ENCODE measurements at regions not wholly inside any gene's neighbourhood (a gene's known extent, or its start where the extent isn't known, plus 50 kb on each side); places are given as distances from the start of the nearest gene placed in this dataset.
A peak's percentile ranks its signal among the peaks of the same experiment; 100 is the strongest.

DNA sequence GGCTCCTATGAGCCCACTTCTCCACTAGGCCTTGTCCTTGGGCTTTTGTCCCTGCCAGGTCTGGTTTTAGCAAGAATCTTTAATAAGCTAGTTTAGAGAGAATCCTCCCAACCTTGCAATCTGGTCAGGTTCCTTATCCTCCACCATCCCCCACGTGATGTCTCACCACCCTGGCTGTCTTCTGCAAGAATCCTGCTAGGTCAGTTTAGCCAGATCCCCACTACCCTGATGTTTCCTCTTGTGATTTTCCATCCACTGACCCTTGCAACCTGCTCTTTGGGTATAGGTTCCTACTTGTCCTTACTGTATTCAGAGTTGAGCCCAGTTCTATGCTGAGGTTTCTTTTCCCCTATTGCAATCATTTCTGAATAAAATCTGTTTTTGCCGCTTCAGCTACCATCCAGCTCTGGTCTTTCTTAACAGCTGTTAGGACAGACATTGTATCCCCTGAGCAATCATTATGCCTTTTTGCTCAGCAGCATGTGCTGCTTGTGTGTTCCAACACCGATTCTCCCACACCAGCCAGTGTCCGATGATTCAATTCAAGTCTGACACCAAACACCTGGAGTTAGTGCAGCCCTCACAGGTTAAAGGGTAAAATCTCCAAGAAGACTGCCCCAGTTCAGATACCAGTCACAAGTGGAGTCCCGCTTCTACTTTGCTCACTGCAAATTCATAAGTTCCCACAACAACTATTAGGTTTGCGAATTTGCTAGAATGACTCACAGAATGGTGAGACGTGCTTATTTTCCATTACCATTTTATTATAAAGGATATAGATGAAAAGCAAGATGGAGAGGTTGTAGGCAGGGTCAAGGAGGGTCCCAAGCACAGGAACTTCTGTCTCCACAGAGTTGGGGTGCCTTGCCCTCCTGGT is 62.2 kb upstream of the ADCY1 start:
- H4K20me1 ChIP-seq (ENCODE audit: control insufficient read depth, insufficient read depth, insufficient read length), result no peaks in the 10 kb centered on the region
- no peaks in the 10 kb centered on the region; the same call in 1 of the 2 replicates for H3K27me3 Mint-ChIP-seq (ENCODE audit: low read depth)
- no peak overlapping the region for H2BK5ac ChIP-seq (ENCODE audit: insufficient read length, low read length)
- H3K79me1 ChIP-seq (ENCODE audit: insufficient read depth, low read depth, low read length, poor library complexity, severe bottlenecking), result no peaks in the 10 kb centered on the region
- H4K91ac ChIP-seq (ENCODE audit: insufficient read length, low read depth, low read length), result no peak overlapping the region
- DNase-seq, result no peak
- H2AK5ac ChIP-seq (ENCODE audit: insufficient read length, low read length), result no peak overlapping the region
- no peak overlapping the region for H3K4ac ChIP-seq (ENCODE audit: low read depth, low read length)
- peaks cover 22 to 23% of the 10 kb centered on the region in 2 experiments for H3K4me1 Mint-ChIP-seq
- H3K14ac ChIP-seq (ENCODE audit: insufficient read depth, low read length), result no peak overlapping the region
- no peak overlapping the region for H4K5ac ChIP-seq (ENCODE audit: insufficient read length, low read depth, low read length)
- no peak overlapping the region for H2BK12ac ChIP-seq (ENCODE audit: insufficient read length, low read depth, low read length)
- no peak overlapping the region for H3K18ac ChIP-seq (ENCODE audit: insufficient read length, low read depth, low read length)
- no peak overlapping the region for H3K4me3 Mint-ChIP-seq
- H3K79me2 ChIP-seq (ENCODE audit: insufficient read depth, low read length), result no peaks in the 10 kb centered on the region
- peaks cover 0 to 6% (median 4%) of the 10 kb centered on the region in 3 experiments; a peak in 5 of 7 replicates for H3K36me3 Mint-ChIP-seq (ENCODE audit: insufficient read depth in 1 of 3, low read depth in 3 of 3)
- no peak overlapping the region for H3K23ac ChIP-seq (ENCODE audit: insufficient read length, low read depth, low read length)
- no CpG with 5 or more reads among the region's 7 CpGs for WGBS (ENCODE audit: extremely low coverage, insufficient read length, low lambda C conversion rate)
- H3K27ac ChIP-seq (ENCODE audit: insufficient read length, low read depth, low read length), result no peak overlapping the region
- H3K27ac Mint-ChIP-seq, result 0 out of 7 replicates have a peak overlapping the region, but pooled peaks of 1 of the 3 experiments have one; percentile 7
- no peaks in the 10 kb centered on the region for H3K27me3 ChIP-seq (ENCODE audit: insufficient read depth, low read length)
- H3K9ac ChIP-seq (ENCODE audit: extremely low read depth, insufficient read length, low read length), result no peak overlapping the region
- H3K23me2 ChIP-seq (ENCODE audit: insufficient read length, low read depth, low read length, poor library complexity, severe bottlenecking), result no peaks in the 10 kb centered on the region
- H3K4me1 ChIP-seq (ENCODE audit: insufficient read depth, low read length), result peaks cover 2% of the 10 kb centered on the region; the same call in 1 of the 2 replicates
- TF ChIP-seq, protein P1, sequence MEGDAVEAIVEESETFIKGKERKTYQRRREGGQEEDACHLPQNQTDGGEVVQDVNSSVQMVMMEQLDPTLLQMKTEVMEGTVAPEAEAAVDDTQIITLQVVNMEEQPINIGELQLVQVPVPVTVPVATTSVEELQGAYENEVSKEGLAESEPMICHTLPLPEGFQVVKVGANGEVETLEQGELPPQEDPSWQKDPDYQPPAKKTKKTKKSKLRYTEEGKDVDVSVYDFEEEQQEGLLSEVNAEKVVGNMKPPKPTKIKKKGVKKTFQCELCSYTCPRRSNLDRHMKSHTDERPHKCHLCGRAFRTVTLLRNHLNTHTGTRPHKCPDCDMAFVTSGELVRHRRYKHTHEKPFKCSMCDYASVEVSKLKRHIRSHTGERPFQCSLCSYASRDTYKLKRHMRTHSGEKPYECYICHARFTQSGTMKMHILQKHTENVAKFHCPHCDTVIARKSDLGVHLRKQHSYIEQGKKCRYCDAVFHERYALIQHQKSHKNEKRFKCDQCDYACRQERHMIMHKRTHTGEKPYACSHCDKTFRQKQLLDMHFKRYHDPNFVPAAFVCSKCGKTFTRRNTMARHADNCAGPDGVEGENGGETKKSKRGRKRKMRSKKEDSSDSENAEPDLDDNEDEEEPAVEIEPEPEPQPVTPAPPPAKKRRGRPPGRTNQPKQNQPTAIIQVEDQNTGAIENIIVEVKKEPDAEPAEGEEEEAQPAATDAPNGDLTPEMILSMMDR (conservative IDR thresholded peaks at IDR 0.05), result no peak
- no peak overlapping the region for H3K56ac ChIP-seq (ENCODE audit: insufficient read length, low read depth, low read length)
- no peak overlapping the region for H2BK120ac ChIP-seq (ENCODE audit: low read depth, low read length, poor library complexity, severe bottlenecking)
- H3K4me2 ChIP-seq (ENCODE audit: insufficient read depth, insufficient read length, low read length), result no peak overlapping the region
- H3T11ph ChIP-seq (ENCODE audit: low read length), result no peak overlapping the region
- H2BK15ac ChIP-seq (ENCODE audit: low read depth, low read length), result no peak overlapping the region
- H2AFZ ChIP-seq (ENCODE audit: low read length), result no peak overlapping the region
- no peak overlapping the region for H4K8ac ChIP-seq (replicated peaks; ENCODE audit: insufficient read length, low read depth, low read length)
- no peaks in the 10 kb centered on the region for H3K9me3 ChIP-seq (ENCODE audit: control insufficient read depth, low read depth, low read length)
- peaks cover 6 to 14% of the 10 kb centered on the region in 2 experiments for H3K9me3 Mint-ChIP-seq
- H2BK20ac ChIP-seq (ENCODE audit: low read depth, low read length, poor library complexity, severe bottlenecking), result no peak overlapping the region
